Stomach (tissue), 8 donors: ENCODE measurements at regions not wholly inside any gene's neighbourhood (a gene's known extent, or its start where the extent isn't known, plus 50 kb on each side); places are given as distances from the start of the nearest gene placed in this dataset.

Experiments used
- DNase-seq, 2 donors: peaks; one replicate each; pipeline versions ENCODE4 v3.0.0 to v3.0.0-alpha.2; 2013 to 2019
- H3K27ac ChIP-seq, 5 donors: fragments of 200-600 bp in 4 of 5; sonication (generic) in 4 of 5; one replicate each; pipeline ENCODE4 v1.5.1; 2013 to 2019; ENCODE audit warnings: mild to moderate bottlenecking in 1 of 5, moderate library complexity in 1 of 5
- H3K27me3 ChIP-seq, 3 donors: fragments of 200-600 bp; sonication (generic); one replicate each; pipeline ENCODE4 v1.5.1; 2017 to 2019; ENCODE audit warnings: mixed run types in 1 of 3
- H3K36me3 ChIP-seq, 4 donors: fragments of 200-600 bp; sonication (generic); 1 replicate in 3 of 4; 2 replicates in 1 of 4; pipeline ENCODE4 v1.5.1; 2016 to 2019
- H3K4me1 ChIP-seq, 4 donors: fragments of 200-600 bp; sonication (generic); one replicate each; pipeline ENCODE4 v1.5.1; 2016 to 2019
- H3K4me3 ChIP-seq, 4 donors: fragments of 200-600 bp; sonication (generic) in 3 of 4; one replicate each; pipeline ENCODE4 v1.5.1; 2016 to 2019; ENCODE audit warnings: mild to moderate bottlenecking in 1 of 4
- H3K9me3 ChIP-seq, 4 donors: fragments of 200-600 bp; sonication (generic); one replicate each; pipeline ENCODE4 v1.5.1; 2016 to 2019
- CTCF ChIP-seq, 7 experiments: fragments of 450-650 bp in 4 of 7; fragments of 200-600 bp in 3 of 7; sonication (generic) in 3 of 7; IDR thresholded peaks; one replicate each; pipeline ENCODE4 v1.5.1; 2016 to 2019; ENCODE audit warnings: antibody characterized with exemption in 7 of 7, control low read depth in 2 of 7, mild to moderate bottlenecking in 1 of 7
- EP300 ChIP-seq: sonication (generic); formaldehyde crosslinking; IDR thresholded peaks from one replicate; pipeline ENCODE4 v1.6.1; 2017; ENCODE audit warnings: antibody characterized with exemption
- POLR2A ChIP-seq, 4 donors: fragments of 450-650 bp; IDR thresholded peaks; one replicate each; pipeline ENCODE4 v1.6.1; 2016; ENCODE audit warnings: antibody characterized with exemption in 4 of 4, control low read depth in 2 of 4, mild to moderate bottlenecking in 1 of 4, moderate library complexity in 1 of 4
- POLR2AphosphoS5 ChIP-seq, 3 donors: sonication (generic); formaldehyde crosslinking; IDR thresholded peaks; one replicate each; pipeline ENCODE4 v1.6.1; 2016; ENCODE audit warnings: antibody characterized with exemption in 3 of 3
- WGBS, 5 donors: extraction: QIAGEN DNeasy Blood & Tissue Kit in 3 of 5; methylation state at CpG; one replicate each; pipeline versions ENCODE4 v1.1.5 to v1.1.7; 2013 to 2018; 5-methylcytosine and 5-hydroxymethylcytosine counted together
- intact Hi-C: fragments of 100-400 bp; cut with DNase I; formaldehyde crosslinking; loops from one replicate; pipeline ENCODE4 v1.15.1; 2023; ENCODE audit warnings: low total_unique reads
- donor health status: healthy with polysubstance abuse.
- donor health status: Bipolar disorder and iron deficiency.
- donor health status: healthy.

GRCh38 chr6:8670792-8671191 lies 235.4 kb upstream of the SLC35B3 start:
- Histone ChIP-seq H3K9me3 (no peaks in the 10 kb centered on the region), H3K4me1 (no peaks in the 10 kb centered on the region), H3K27ac (no peak overlapping the region), H3K27me3 (no peaks in the 10 kb centered on the region), H3K36me3 (no peaks in the 10 kb centered on the region), H3K4me3 (no peak overlapping the region)
- TF ChIP-seq CTCF (IDR thresholded peaks at IDR 0.05), result no peak
- no peak for TF ChIP-seq EP300
- intact Hi-C loops, result no loop called here
- 89 to 95% (median 91%) methylated on average over 1 of the region's 1 CpG for WGBS, 5 donors
- no peak for DNase-seq

DNA sequence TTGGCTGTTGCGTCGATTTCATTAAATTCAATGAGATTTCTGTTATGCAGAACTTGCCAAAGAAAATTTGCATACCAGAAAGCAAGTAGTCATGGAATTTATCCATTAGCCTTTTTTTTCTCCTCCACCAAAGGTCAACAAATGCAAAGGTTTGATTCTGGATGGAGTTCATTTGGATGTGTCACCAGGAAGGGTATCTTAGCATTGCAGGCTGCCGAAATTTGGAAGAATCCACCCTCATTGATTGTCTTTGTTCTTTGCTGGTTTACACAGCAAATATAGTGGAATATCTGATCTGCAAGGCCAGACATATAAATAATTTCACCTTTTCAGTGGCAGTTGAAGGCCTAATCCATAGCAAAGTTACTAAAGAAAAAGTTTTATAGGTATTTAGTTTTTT lies 229.4 kb upstream of the SLC35B3 start:
- Histone ChIP-seq H3K9me3 (no peaks in the 10 kb centered on the region), H3K27me3 (no peaks in the 10 kb centered on the region), H3K4me3 (no peak overlapping the region), H3K4me1 (no peaks in the 10 kb centered on the region), H3K36me3 (no peaks in the 10 kb centered on the region), H3K27ac (no peak overlapping the region)
- DNase-seq, result no peak
- TF ChIP-seq EP300, result no peak
- TF ChIP-seq POLR2A (IDR thresholded peaks at IDR 0.05), result no peak
- TF ChIP-seq CTCF (IDR thresholded peaks at IDR 0.05), result no peak
- no peak for TF ChIP-seq POLR2AphosphoS5 (IDR thresholded peaks at IDR 0.05)
- intact Hi-C loops, result no loop called here
- 80 to 86% (median 86%) methylated on average over 3 of the region's 3 CpGs for whole genome bisulfite sequencing, 5 donors

DNA sequence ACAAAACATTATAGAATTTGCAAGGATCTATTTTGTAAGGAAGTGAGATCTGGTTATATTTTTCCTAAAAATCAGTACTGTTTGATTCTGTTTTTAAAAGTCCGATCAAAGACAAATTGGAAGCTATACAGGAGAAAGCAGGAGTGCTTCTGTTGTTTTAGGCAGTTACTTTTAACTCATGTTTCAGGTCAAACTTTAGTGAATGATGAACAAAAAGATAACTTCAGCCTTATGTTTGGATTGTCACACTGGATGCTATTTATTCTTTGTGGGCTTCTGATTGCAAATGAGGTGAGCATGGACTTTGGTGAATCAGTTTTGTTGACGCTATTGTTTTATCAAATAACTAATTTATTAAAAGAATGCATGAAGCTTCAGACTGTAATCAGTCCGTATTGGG lies 228.7 kb upstream of the SLC35B3 start:
- no peak for DNase-seq
- intact Hi-C loops, result no loop called here
- TF ChIP-seq CTCF (IDR thresholded peaks at IDR 0.05) (no peak), POLR2A (IDR thresholded peaks at IDR 0.05) (no peak), EP300 (no peak), POLR2AphosphoS5 (IDR thresholded peaks at IDR 0.05) (no peak)
- H3K4me1 ChIP-seq, result no peaks in the 10 kb centered on the region
- H3K27me3 ChIP-seq, result no peaks in the 10 kb centered on the region
- 61 to 74% (median 67%) methylated on average over 3 of the region's 3 CpGs for WGBS, 5 donors
- H3K9me3 ChIP-seq, result no peaks in the 10 kb centered on the region
- H3K27ac ChIP-seq, result no peak overlapping the region
- no peak overlapping the region for H3K4me3 ChIP-seq
- no peaks in the 10 kb centered on the region for H3K36me3 ChIP-seq

DNA sequence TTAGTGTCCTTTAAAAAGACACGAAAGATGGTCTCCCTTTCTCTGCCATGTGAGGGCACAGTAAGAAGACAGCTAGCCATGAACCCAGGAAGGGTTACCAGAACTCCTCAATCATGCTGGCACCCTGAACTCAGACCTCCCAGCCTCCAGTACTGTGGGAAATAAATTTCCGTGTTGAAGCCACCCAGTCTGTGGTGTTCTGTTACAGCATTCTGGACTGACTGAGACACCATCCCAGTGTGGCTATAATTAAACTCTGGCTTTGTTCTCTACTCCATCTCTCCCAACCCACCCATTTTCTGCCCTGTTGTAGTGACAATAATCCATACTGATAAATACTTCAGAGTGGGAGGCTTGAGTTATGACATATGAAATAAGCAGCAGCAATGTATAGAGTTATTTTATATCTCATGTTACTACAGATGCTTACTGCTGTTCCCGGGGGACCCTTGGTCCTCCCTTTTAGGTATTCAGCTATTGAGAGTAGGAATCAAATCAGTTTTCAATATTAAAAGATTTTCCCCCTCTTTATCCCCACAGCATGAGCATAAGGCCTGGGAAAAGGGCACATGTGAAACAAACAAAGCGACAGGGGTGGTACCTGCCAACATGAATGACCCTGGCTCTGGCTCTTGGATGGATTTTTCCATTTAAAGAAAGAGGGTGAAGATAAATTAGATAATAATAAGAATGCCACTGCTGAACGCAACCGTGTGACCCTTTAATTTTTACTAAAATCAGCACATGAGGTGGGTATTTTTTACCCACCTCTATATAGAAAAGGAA lies 224.3 kb upstream of the SLC35B3 start:
- no peaks in the 10 kb centered on the region for H3K4me1 ChIP-seq
- TF ChIP-seq POLR2AphosphoS5 (IDR thresholded peaks at IDR 0.05) (no peak), POLR2A (IDR thresholded peaks at IDR 0.05) (no peak), EP300 (no peak), CTCF (IDR thresholded peaks at IDR 0.05) (no peak)
- H3K27me3 ChIP-seq, result no peaks in the 10 kb centered on the region
- H3K9me3 ChIP-seq, result no peaks in the 10 kb centered on the region
- no peak overlapping the region for H3K4me3 ChIP-seq
- no peaks in the 10 kb centered on the region for H3K36me3 ChIP-seq
- DNase-seq, result no peak
- no peak overlapping the region for H3K27ac ChIP-seq
- intact Hi-C loops, result no loop called here
- 89 to 94% (median 93%) methylated on average over 6 of the region's 6 CpGs for WGBS, 5 donors
